ENCODE measurements at regions not wholly inside any gene's neighbourhood (a gene's known extent, or its start where the extent isn't known, plus 50 kb on each side); places are given as distances from the start of the nearest gene placed in this dataset.

DNA sequence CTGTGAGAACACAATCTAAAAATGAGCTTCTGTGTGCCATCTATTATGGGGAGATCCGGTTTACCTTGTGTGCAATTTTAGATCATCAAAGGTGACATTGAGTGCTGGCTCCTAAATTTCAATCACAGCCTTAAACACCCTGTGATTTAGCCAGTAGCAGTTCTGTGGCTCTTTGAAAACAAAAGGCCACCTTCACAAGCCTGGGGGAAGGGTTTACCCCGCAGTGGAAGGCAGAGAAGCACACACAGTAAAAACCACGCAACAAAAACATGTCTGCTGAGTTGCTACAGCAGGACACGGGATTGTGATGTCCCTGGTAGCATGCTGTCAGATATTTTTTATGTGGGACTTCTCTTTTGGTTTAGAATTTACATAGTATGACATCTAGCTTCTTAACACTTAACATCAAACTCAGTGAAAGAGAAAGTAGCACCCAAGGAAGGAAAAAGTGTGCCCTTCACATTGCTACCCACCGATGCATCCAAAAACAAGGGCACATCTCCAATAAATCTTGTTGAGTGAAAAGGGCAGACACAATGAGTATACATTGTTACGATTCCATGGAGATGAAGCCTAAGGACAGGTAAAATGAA is 56.1 kb upstream of the RNF152 start:
- DNase-seq = no peak

DNA sequence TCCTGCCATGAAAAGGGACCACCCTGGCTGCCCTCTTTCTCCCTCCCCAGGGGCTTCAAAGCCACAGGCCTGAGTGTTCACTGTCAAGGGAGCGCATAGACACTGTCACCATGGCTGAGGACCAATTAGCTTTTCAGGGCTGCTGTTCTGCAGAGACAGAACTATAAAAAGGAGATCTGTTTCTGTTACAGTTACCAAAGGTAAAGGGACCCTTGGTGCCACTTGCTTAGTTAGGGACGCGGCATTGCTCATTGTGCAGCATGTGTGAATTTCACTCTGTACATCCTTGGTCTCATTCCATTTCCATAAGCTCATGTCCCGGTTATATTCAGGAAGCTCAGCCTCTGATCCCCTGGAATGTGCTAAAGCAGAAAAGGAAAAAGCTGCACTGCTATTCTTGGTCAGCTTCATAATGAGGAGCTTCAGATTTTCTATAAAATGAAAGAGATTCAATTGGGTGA is 55.5 kb upstream of the RNF152 start:
- no peak for DNase-seq

DNA sequence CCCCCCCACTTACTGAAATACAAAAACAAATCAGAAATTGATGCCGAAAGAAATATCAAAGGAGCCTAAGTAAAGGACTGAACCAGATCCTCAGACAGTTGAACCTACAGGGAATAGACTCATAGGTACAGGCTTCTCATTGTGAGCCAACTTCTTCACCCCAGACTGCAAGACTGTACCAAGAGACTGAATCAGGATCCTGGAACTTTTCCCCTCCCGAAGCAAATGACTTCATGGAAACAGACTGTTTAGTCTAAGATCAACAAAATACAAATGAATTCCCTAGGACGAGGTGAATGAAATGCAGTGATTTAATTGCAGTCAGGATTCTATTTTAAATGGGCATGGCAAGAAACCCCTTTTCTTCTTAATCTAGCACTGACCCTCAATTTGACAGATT is 53.6 kb upstream of the RNF152 start:
- no peak for DNase-seq

DNA sequence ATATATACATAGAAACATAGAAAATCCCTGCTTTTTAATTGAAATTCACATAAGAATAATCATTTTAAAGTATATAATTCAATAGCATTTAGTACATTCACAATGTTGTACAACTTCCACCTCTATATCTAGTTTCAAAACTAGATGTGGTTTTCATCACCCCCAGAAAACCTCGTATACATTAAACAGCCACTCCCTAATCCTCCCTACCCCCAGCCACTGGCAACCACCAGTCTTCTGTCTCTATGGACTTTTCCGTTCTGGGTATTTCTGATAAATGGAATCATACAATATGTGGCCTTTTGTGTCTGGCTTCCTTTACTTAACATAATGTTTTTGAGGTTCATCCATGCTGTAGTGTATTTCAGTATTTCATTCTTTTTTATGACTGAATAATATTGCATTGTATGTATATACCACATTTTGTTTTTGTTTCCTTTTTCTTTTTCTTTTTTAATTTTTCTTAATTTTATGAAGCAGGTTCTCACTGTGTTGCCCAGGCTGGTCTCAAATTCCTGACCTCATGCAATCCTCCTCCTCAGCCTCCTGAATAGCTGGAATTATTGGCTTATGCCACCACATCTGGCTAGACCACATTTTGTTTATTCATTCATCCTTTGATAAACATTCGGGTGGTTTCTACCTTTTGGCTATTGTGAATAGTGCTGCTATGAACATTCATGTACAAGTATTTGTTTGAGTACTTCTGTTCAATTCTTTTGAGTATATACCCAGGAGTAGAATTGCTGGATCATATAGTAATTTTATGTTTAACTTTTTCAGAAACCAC is 50.6 kb upstream of the RNF152 start:
- no peak for DNase-seq

Data from T-helper 1 cell (primary cell).